Keratinocyte (primary cell): ENCODE measurements at regions not wholly inside any gene's neighbourhood (a gene's known extent, or its start where the extent isn't known, plus 50 kb on each side); places are given as distances from the start of the nearest gene placed in this dataset.

ENCODE experiments used
- DNase-seq: peaks from one replicate; pipeline ENCODE4 v3.0.0-alpha.2; 2011; ENCODE audit warnings: low read depth, missing footprints, low spot score
- FAIRE-seq: peaks from 2 replicates; lab custom pipeline; 2011; peaks lifted over from hg19 to GRCh38; lab: Jason Lieb, UNC
- H2AFZ ChIP-seq: 2 replicates; pipeline ENCODE4 v1.6.0; 2012; ENCODE audit warnings: low read length, control low read depth, inconsistent platforms; ENCODE audit not compliant: control insufficient read depth
- H3K27ac ChIP-seq: 2 replicates; pipeline ENCODE4 v1.5.1; 2011; ENCODE audit warnings: low read length; ENCODE audit not compliant: control insufficient read depth, insufficient read depth
- H3K27me3 ChIP-seq: 3 replicates; pipeline ENCODE4 v1.6.0; 2011; ENCODE audit warnings: low read length; ENCODE audit not compliant: control insufficient read depth, insufficient read depth; ENCODE audit errors: extremely low read depth
- H3K36me3 ChIP-seq, 2 experiments: 2 replicates in 1 of 2; 3 replicates in 1 of 2; pipeline ENCODE4 v1.5.1; 2011; ENCODE audit warnings: low read length in 2 of 2, mild to moderate bottlenecking in 1 of 2; ENCODE audit not compliant: control insufficient read depth in 2 of 2, insufficient read depth in 2 of 2; ENCODE audit errors: extremely low read depth in 1 of 2
- H3K4me1 ChIP-seq: 3 replicates; pipeline ENCODE4 v1.5.1; 2011; ENCODE audit warnings: low read length; ENCODE audit not compliant: control insufficient read depth, insufficient read depth; ENCODE audit errors: extremely low read depth
- H3K4me2 ChIP-seq: 3 replicates; pipeline ENCODE4 v1.6.0; 2011; ENCODE audit warnings: low read depth, low read length; ENCODE audit not compliant: control insufficient read depth, insufficient read depth; ENCODE audit errors: extremely low read depth
- H3K4me3 ChIP-seq, 3 experiments: fragments of 200-600 bp in 1 of 3; sonication (generic) in 1 of 3; 2 replicates in 2 of 3; 3 replicates in 1 of 3; pipeline ENCODE4 v1.5.1; 2011 to 2016; ENCODE audit warnings: low read length in 3 of 3, mild to moderate bottlenecking in 3 of 3, control low read depth in 2 of 3, inconsistent platforms in 1 of 3, low read depth in 1 of 3, mixed read lengths in 1 of 3, mixed run types in 1 of 3, moderate library complexity in 1 of 3; ENCODE audit not compliant: control insufficient read depth in 2 of 3, insufficient read depth in 2 of 3; ENCODE audit errors: extremely low read depth in 1 of 3
- H3K79me2 ChIP-seq: 2 replicates; pipeline ENCODE4 v1.6.0; 2012; ENCODE audit warnings: low read length; ENCODE audit not compliant: control insufficient read depth, insufficient read depth
- H3K9ac ChIP-seq: 3 replicates; pipeline ENCODE4 v1.6.0; 2011; ENCODE audit warnings: low read length; ENCODE audit not compliant: control insufficient read depth, insufficient read depth; ENCODE audit errors: extremely low read depth
- H3K9me1 ChIP-seq: 3 replicates; pipeline ENCODE4 v1.6.0; 2011; ENCODE audit warnings: low read length; ENCODE audit not compliant: control insufficient read depth, insufficient read depth; ENCODE audit errors: extremely low read depth
- H3K9me3 ChIP-seq: 2 replicates; pipeline ENCODE4 v1.5.1; 2012; ENCODE audit warnings: low read depth, low read length; ENCODE audit not compliant: control insufficient read depth
- H4K20me1 ChIP-seq: 3 replicates; pipeline ENCODE4 v1.6.0; 2011; ENCODE audit warnings: low read length; ENCODE audit not compliant: control insufficient read depth, insufficient read depth; ENCODE audit errors: extremely low read depth
- EZH2 ChIP-seq: IDR thresholded peaks from one replicate; pipeline ENCODE4 v1.6.1; 2012; ENCODE audit warnings: inconsistent platforms, mild to moderate bottlenecking, low read length, moderate library complexity
- dilution Hi-C: fragments of 300-500 bp; cut with MboI; formaldehyde crosslinking; loops from one replicate; pipeline ENCODE4 v1.7.0; 2020; ENCODE audit warnings: low sequenced_read_pairs; ENCODE audit not compliant: extremely low pct_ligation_motif_present
- TF ChIP-seq, protein P1 (sequence below), 3 experiments: IDR thresholded peaks in 1 of 3; conservative IDR thresholded peaks in 1 of 3; optimal IDR thresholded peaks in 1 of 3; 2 replicates in 2 of 3; 3 replicates in 1 of 3; pipeline versions ENCODE3 to v1.5.1; 2011; ENCODE audit warnings: low read length in 3 of 3, mild to moderate bottlenecking in 3 of 3, moderate library complexity in 2 of 3, control low read depth in 1 of 3, inconsistent platforms in 1 of 3; ENCODE audit not compliant: insufficient read depth in 2 of 3; ENCODE audit errors: extremely low read depth in 1 of 3

DNA sequence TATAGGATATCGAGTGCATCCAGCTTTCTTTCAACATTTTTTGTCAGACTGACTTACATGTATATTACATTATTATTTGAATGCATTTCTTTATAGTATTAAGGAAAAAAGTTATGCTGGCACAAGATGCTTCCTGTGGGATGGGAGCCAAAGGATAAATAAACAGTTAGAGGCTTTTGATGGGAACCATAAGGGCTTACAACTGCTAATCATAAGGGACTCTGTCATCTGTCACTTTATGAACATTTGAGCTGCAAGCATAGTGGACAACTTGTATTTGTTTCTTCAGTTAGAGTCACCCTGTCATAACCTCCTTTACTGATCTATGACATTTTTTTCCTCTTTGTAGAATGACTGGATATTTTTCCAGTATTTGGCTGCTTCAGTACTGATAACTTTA lies 132.4 kb upstream of the CHORDC1 start:
- H3K27me3 ChIP-seq, result no peaks in the 10 kb centered on the region
- H3K4me3 ChIP-seq, result no peak overlapping the region
- DNase-seq, result no peak
- no peak for TF ChIP-seq EZH2
- TF ChIP-seq, protein P1, sequence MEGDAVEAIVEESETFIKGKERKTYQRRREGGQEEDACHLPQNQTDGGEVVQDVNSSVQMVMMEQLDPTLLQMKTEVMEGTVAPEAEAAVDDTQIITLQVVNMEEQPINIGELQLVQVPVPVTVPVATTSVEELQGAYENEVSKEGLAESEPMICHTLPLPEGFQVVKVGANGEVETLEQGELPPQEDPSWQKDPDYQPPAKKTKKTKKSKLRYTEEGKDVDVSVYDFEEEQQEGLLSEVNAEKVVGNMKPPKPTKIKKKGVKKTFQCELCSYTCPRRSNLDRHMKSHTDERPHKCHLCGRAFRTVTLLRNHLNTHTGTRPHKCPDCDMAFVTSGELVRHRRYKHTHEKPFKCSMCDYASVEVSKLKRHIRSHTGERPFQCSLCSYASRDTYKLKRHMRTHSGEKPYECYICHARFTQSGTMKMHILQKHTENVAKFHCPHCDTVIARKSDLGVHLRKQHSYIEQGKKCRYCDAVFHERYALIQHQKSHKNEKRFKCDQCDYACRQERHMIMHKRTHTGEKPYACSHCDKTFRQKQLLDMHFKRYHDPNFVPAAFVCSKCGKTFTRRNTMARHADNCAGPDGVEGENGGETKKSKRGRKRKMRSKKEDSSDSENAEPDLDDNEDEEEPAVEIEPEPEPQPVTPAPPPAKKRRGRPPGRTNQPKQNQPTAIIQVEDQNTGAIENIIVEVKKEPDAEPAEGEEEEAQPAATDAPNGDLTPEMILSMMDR (optimal IDR thresholded peaks at IDR 0.05 in 1 of 3, IDR thresholded peaks at IDR 0.05 in 1 of 3, conservative IDR thresholded peaks at IDR 0.05 in 1 of 3; ENCODE audit: extremely low read depth in 1 of 3, insufficient read depth in 2 of 3, low read length in 3 of 3), result no peak
- dilution Hi-C loops, result no loop called here
- no peaks in the 10 kb centered on the region for H4K20me1 ChIP-seq
- H2AFZ ChIP-seq, result no peak overlapping the region
- no peaks in the 10 kb centered on the region for H3K4me1 ChIP-seq
- H3K36me3 ChIP-seq, result no peaks in the 10 kb centered on the region
- no peaks in the 10 kb centered on the region for H3K9me3 ChIP-seq
- no peak overlapping the region for H3K9ac ChIP-seq
- no peak for FAIRE-seq
- no peaks in the 10 kb centered on the region for H3K79me2 ChIP-seq
- H3K27ac ChIP-seq, result no peak overlapping the region
- no peaks in the 10 kb centered on the region for H3K9me1 ChIP-seq
- no peak overlapping the region for H3K4me2 ChIP-seq

DNA sequence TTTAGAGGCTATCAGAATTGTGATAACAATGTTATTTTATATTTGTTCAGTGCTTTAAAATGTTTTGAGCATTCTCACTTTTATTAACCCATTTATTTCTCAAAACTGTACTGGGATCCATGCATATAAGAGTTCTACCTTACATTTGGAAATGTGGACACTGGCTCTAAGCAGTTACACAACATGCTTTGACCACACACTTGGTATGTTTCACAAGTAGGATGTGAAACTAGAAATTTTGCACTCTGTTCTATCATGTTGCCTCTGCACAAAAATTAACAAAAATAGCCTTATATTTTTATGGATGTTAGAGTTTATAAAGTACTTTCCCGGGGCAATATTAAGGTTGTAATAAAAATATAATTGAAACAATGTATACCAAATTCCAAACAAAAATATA lies 126.9 kb upstream of the CHORDC1 start:
- DNase-seq (no peak), FAIRE-seq (no peak)
- H3K4me3 ChIP-seq, result no peak overlapping the region

More for the DNA sequence above, 126.9 kb upstream of the CHORDC1 start:
- no peak overlapping the region for H3K27ac ChIP-seq
- dilution Hi-C loops, result no loop called here
- no peaks in the 10 kb centered on the region for H4K20me1 ChIP-seq
- no peaks in the 10 kb centered on the region for H3K79me2 ChIP-seq
- H3K9me3 ChIP-seq, result no peaks in the 10 kb centered on the region
- no peak overlapping the region for H3K9ac ChIP-seq
- H2AFZ ChIP-seq, result no peak overlapping the region
- no peaks in the 10 kb centered on the region for H3K36me3 ChIP-seq
- H3K9me1 ChIP-seq, result no peaks in the 10 kb centered on the region
- no peaks in the 10 kb centered on the region for H3K27me3 ChIP-seq
- no peak overlapping the region for H3K4me2 ChIP-seq
- H3K4me1 ChIP-seq, result no peaks in the 10 kb centered on the region
- TF ChIP-seq EZH2, result no peak
- TF ChIP-seq, protein P1 (optimal IDR thresholded peaks at IDR 0.05 in 1 of 3, IDR thresholded peaks at IDR 0.05 in 1 of 3, conservative IDR thresholded peaks at IDR 0.05 in 1 of 3; ENCODE audit: extremely low read depth in 1 of 3, insufficient read depth in 2 of 3, low read length in 3 of 3), result no peak
